ENCODE measurements at regions not wholly inside any gene's neighbourhood (a gene's known extent, or its start where the extent isn't known, plus 50 kb on each side); places are given as distances from the start of the nearest gene placed in this dataset.

DNA sequence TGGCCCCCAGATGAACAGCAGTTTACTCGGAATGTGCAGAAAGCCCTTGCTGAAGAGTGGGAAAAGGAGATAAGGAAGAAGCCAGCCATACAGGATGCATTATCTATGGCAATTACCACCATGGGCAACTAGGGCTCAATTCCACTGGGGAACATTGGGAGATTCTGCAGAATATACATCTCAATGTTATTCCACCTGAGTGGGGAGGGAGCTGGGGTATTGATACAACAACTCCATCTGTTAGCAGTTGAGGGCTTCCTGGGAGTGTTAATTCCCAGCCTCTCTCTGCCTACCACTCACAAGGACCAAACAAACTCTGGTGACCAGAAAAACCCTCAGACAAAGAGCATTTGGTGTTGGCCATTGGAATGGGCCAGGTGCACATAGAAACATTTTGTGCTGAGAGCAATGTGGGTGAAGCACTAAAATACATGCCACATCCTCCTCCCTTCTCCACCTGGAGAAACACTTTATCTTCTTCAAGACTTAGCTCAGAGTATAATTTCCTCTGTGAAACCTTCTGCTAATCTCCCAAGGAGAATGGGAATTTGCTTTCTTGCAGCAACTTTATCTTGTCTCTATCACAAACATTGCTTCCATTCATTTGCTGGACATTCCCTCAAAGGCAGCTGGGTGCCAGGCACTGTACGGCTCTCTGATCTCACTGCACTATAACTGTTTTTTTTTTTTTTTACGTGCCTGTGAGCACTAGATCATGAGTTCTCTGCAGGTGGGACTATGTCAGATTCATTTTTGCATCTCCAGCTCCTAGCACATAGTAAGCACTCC is 292.2 kb downstream of the MN1 start:
- TF ChIP-seq EZH2 (IDR thresholded peaks at IDR 0.05; ENCODE audit: borderline replicate concordance, low read depth, low read length, poor library complexity, severe bottlenecking) = no peak
- TF ChIP-seq, protein P1, sequence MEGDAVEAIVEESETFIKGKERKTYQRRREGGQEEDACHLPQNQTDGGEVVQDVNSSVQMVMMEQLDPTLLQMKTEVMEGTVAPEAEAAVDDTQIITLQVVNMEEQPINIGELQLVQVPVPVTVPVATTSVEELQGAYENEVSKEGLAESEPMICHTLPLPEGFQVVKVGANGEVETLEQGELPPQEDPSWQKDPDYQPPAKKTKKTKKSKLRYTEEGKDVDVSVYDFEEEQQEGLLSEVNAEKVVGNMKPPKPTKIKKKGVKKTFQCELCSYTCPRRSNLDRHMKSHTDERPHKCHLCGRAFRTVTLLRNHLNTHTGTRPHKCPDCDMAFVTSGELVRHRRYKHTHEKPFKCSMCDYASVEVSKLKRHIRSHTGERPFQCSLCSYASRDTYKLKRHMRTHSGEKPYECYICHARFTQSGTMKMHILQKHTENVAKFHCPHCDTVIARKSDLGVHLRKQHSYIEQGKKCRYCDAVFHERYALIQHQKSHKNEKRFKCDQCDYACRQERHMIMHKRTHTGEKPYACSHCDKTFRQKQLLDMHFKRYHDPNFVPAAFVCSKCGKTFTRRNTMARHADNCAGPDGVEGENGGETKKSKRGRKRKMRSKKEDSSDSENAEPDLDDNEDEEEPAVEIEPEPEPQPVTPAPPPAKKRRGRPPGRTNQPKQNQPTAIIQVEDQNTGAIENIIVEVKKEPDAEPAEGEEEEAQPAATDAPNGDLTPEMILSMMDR (conservative IDR thresholded peaks at IDR 0.05; ENCODE audit: low read depth, low read length) = no peak

Data from A673 (cell line).